Hepatocyte (in vitro differentiated cells): ENCODE measurements at regions not wholly inside any gene's neighbourhood (a gene's known extent, or its start where the extent isn't known, plus 50 kb on each side); places are given as distances from the start of the nearest gene placed in this dataset.

Experiments used
- EZH2 ChIP-seq: fragments of 200-600 bp; sonication (generic); IDR thresholded peaks from 2 replicates; pipeline ENCODE4 v1.6.1; 2016; ENCODE audit warnings: antibody characterized with exemption, mild to moderate bottlenecking, borderline replicate concordance
- TF ChIP-seq, protein P1 (sequence below): fragments of 200-600 bp; sonication (generic); IDR thresholded peaks from 2 replicates; pipeline ENCODE4 v1.5.1; 2016; ENCODE audit warnings: antibody characterized with exemption, mild to moderate bottlenecking; ENCODE audit not compliant: poor library complexity

DNA sequence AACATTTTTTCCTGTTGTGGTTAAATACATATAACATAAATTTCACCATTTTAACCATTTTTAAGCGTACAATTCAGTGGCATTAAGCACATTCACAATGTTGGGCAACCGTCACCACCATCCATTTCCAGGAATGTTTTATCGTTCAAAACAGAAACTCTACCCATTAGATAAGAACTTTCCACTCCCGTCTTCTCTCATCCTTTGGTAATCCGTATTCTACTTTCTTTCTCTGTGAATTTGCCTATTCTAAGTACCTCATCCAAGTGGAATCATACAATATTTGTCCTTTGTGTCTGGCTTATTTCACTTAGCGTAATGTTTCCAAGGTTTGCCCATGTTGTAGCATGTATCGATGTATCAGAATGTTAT lies 336.0 kb downstream of the RRAGC start:
- TF ChIP-seq, protein P1, sequence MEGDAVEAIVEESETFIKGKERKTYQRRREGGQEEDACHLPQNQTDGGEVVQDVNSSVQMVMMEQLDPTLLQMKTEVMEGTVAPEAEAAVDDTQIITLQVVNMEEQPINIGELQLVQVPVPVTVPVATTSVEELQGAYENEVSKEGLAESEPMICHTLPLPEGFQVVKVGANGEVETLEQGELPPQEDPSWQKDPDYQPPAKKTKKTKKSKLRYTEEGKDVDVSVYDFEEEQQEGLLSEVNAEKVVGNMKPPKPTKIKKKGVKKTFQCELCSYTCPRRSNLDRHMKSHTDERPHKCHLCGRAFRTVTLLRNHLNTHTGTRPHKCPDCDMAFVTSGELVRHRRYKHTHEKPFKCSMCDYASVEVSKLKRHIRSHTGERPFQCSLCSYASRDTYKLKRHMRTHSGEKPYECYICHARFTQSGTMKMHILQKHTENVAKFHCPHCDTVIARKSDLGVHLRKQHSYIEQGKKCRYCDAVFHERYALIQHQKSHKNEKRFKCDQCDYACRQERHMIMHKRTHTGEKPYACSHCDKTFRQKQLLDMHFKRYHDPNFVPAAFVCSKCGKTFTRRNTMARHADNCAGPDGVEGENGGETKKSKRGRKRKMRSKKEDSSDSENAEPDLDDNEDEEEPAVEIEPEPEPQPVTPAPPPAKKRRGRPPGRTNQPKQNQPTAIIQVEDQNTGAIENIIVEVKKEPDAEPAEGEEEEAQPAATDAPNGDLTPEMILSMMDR = no peak
- no peak for TF ChIP-seq EZH2
